ENCODE measurements at regions not wholly inside any gene's neighbourhood (a gene's known extent, or its start where the extent isn't known, plus 50 kb on each side); places are given as distances from the start of the nearest gene placed in this dataset.
A peak's percentile ranks its signal among the peaks of the same experiment; 100 is the strongest.

GRCh38 chr3:187973977-187974870 lies 179.7 kb upstream of the LPP start:
- intact Hi-C loops (cut with micrococcal nuclease; ENCODE audit: unreplicated experiment): loop anchor here (1.0 to 10.0 kb wide), 2 partner anchors 111 to 949 kb away; no protein-coding TSS in a partner anchor
- POLR2A ChIA-PET: interaction anchor here (0.7 to 18.1 kb wide), 22 partner anchors 7 to 1203 kb away, joined by 3 to 1356 read pairs (median 6); partner anchors contain the start of gene BCL6
- no peak for TF ChIP-seq CTCF (conservative IDR thresholded peaks at IDR 0.05; ENCODE audit: low read length)
- TF ChIP-seq EZH2phosphoT487 (IDR thresholded peaks at IDR 0.05; ENCODE audit: borderline replicate concordance, low read depth, low read length): no peak
- Histone ChIP-seq H3K4me3 (ENCODE audit: low read depth, low read length, poor library complexity, severe bottlenecking) (peak overlapping the region; percentile 54), H3K4me2 (ENCODE audit: low read length) (peak overlapping the region; percentile 86), H3K4me1 (ENCODE audit: insufficient read depth, low read length, poor library complexity, severe bottlenecking) (peaks cover 99% of the 10 kb centered on the region), H4K20me1 (ENCODE audit: insufficient read depth, low read length) (no peaks in the 10 kb centered on the region), H3K9me2 (ENCODE audit: insufficient read depth, low read length) (no peaks in the 10 kb centered on the region), H3K9me3 (ENCODE audit: low read length) (peaks cover 14% of the 10 kb centered on the region), H2AFZ (ENCODE audit: low read length) (no peak overlapping the region), H3K79me2 (ENCODE audit: insufficient read depth, low read depth, low read length) (peaks cover 30% of the 10 kb centered on the region; the same call in 1 of the 2 replicates), H3K27ac (ENCODE audit: low read depth, low read length, poor library complexity, severe bottlenecking) (peak overlapping the region; percentile 99), H3K36me3 (ENCODE audit: insufficient read depth, low read length) (peaks cover 8% of the 10 kb centered on the region)
- BruUV-seq (replicated peaks): no TSS peak
- peak; percentile 61 for DNase-seq (ENCODE audit: low spot score)
- CTCF ChIA-PET (ENCODE audit: unreplicated experiment): interaction anchor here (0.6 to 1.6 kb wide), 11 partner anchors 11 to 234 kb away, joined by 3 to 7 read pairs (median 3); no protein-coding TSS in a partner anchor

DNA sequence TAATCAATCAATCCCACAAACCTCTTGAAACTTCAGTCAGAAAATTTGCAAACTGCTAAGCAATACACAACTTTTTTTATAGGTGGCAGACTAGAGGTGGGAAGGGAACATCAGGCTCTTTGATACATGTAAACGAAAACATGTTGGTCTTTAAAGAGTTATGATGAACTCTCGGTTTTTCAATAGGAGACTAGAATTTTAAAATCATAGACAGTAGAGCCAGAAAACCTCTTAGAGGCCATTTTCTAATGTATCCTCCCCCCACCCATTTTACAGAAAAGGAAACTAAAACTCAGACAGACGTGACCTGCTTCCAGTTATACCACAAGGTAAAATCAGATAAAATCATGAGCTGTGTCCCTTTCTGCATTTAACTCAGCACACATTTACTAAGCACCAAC lies 179.1 kb upstream of the LPP start:
- Histone ChIP-seq H4K20me1 (ENCODE audit: insufficient read depth, low read length) (no peaks in the 10 kb centered on the region), H2AFZ (ENCODE audit: low read length) (no peak overlapping the region), H3K9me2 (ENCODE audit: insufficient read depth, low read length) (no peaks in the 10 kb centered on the region), H3K4me3 (ENCODE audit: low read depth, low read length, poor library complexity, severe bottlenecking) (peak overlapping the region; percentile 54), H3K4me2 (ENCODE audit: low read length) (peak overlapping the region; percentile 86), H3K79me2 (ENCODE audit: insufficient read depth, low read depth, low read length) (peaks cover 30% of the 10 kb centered on the region; the same call in 1 of the 2 replicates), H3K9me3 (ENCODE audit: low read length) (peaks cover 14% of the 10 kb centered on the region), H3K4me1 (ENCODE audit: insufficient read depth, low read length, poor library complexity, severe bottlenecking) (peaks cover 100% of the 10 kb centered on the region), H3K36me3 (ENCODE audit: insufficient read depth, low read length) (peaks cover 8% of the 10 kb centered on the region), H3K27ac (ENCODE audit: low read depth, low read length, poor library complexity, severe bottlenecking) (peak overlapping the region; percentile 99)
- DNase-seq (ENCODE audit: low spot score): peak; percentile 79
- ChIA-PET CTCF (ENCODE audit: unreplicated experiment) (interaction anchor here (1.0 to 1.6 kb wide), 6 partner anchors 11 to 234 kb away, joined by 3 to 5 read pairs (median 3); no protein-coding TSS in a partner anchor), POLR2A (interaction anchor here (0.7 to 18.1 kb wide), 16 partner anchors 11 to 440 kb away, joined by 3 to 1356 read pairs (median 36); partner anchors contain the start of gene BCL6)
- intact Hi-C loops (cut with micrococcal nuclease; ENCODE audit: unreplicated experiment): loop anchor here (1.0 to 10.0 kb wide), 5 partner anchors 110 to 950 kb away; no protein-coding TSS in a partner anchor
- BruUV-seq (replicated peaks): no TSS peak
- no peak for TF ChIP-seq EZH2phosphoT487 (IDR thresholded peaks at IDR 0.05; ENCODE audit: borderline replicate concordance, low read depth, low read length)
- peak; percentile 84 for TF ChIP-seq CTCF (conservative IDR thresholded peaks at IDR 0.05; ENCODE audit: low read length)
